ENCODE measurements at regions not wholly inside any gene's neighbourhood (a gene's known extent, or its start where the extent isn't known, plus 50 kb on each side); places are given as distances from the start of the nearest gene placed in this dataset.
"Not testable (repeated sequence)": the region's sequence is repeated elsewhere in the genome, so short reads cannot be mapped to it uniquely, and the experiment has no call there.

DNA sequence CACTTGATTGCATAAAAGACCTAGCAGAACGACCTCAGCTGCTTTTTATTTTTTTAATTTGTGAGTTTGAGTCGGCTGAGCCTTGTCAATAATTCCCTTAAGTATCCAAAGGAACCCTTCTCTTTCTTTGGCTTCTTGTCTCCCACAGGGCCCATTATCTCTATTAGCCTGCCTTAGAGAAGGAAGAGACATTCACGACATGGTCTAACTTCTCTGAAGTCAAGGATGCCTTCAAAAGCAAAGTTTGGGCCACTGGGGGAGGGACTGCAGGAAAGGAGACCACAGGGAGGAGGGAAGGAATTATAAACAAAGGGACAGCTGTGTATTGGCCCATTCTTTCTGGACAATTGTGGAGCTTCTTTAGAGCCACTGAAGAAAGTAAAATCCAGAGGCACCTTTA, 126.4 kb downstream of the BRMS1L start:
- in situ Hi-C loops (cut with HindIII; ENCODE audit: low pct_unique_long_range_greater_than_20kb, low sequenced_read_pairs): no loop called here
- Histone ChIP-seq H3K4me3 (ENCODE audit: low read depth in 2 of 2, low read length in 2 of 2) (no peak overlapping the region), H3K4me1 (ENCODE audit: control insufficient read depth, insufficient read depth, low read length) (no peaks in the 10 kb centered on the region), H3K27me3 (ENCODE audit: control insufficient read depth, insufficient read depth, low read length) (peaks cover 5% of the 10 kb centered on the region; the same call in 1 of the 2 replicates), H3K9me3 (ENCODE audit: control insufficient read depth, insufficient read depth, low read depth, low read length) (no peaks in the 10 kb centered on the region), H3K27ac (ENCODE audit: low read length) (no peak overlapping the region), H3K36me3 (ENCODE audit: control insufficient read depth, insufficient read depth, low read length) (no peaks in the 10 kb centered on the region)
- BruUV-seq (replicated peaks): no TSS peak
- no peak for TF ChIP-seq POLR2AphosphoS5 (IDR thresholded peaks at IDR 0.05; ENCODE audit: low read depth, low read length)
- TF ChIP-seq TCF7L2 (IDR thresholded peaks at IDR 0.05; ENCODE audit: low read depth, low read length): no peak
- TF ChIP-seq, protein P1, sequence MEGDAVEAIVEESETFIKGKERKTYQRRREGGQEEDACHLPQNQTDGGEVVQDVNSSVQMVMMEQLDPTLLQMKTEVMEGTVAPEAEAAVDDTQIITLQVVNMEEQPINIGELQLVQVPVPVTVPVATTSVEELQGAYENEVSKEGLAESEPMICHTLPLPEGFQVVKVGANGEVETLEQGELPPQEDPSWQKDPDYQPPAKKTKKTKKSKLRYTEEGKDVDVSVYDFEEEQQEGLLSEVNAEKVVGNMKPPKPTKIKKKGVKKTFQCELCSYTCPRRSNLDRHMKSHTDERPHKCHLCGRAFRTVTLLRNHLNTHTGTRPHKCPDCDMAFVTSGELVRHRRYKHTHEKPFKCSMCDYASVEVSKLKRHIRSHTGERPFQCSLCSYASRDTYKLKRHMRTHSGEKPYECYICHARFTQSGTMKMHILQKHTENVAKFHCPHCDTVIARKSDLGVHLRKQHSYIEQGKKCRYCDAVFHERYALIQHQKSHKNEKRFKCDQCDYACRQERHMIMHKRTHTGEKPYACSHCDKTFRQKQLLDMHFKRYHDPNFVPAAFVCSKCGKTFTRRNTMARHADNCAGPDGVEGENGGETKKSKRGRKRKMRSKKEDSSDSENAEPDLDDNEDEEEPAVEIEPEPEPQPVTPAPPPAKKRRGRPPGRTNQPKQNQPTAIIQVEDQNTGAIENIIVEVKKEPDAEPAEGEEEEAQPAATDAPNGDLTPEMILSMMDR (IDR thresholded peaks at IDR 0.05): no peak
- TF ChIP-seq SIN3A (IDR thresholded peaks at IDR 0.05; ENCODE audit: borderline replicate concordance, insufficient read depth, low read depth, low read length): no peak
- TF ChIP-seq, protein P2, sequence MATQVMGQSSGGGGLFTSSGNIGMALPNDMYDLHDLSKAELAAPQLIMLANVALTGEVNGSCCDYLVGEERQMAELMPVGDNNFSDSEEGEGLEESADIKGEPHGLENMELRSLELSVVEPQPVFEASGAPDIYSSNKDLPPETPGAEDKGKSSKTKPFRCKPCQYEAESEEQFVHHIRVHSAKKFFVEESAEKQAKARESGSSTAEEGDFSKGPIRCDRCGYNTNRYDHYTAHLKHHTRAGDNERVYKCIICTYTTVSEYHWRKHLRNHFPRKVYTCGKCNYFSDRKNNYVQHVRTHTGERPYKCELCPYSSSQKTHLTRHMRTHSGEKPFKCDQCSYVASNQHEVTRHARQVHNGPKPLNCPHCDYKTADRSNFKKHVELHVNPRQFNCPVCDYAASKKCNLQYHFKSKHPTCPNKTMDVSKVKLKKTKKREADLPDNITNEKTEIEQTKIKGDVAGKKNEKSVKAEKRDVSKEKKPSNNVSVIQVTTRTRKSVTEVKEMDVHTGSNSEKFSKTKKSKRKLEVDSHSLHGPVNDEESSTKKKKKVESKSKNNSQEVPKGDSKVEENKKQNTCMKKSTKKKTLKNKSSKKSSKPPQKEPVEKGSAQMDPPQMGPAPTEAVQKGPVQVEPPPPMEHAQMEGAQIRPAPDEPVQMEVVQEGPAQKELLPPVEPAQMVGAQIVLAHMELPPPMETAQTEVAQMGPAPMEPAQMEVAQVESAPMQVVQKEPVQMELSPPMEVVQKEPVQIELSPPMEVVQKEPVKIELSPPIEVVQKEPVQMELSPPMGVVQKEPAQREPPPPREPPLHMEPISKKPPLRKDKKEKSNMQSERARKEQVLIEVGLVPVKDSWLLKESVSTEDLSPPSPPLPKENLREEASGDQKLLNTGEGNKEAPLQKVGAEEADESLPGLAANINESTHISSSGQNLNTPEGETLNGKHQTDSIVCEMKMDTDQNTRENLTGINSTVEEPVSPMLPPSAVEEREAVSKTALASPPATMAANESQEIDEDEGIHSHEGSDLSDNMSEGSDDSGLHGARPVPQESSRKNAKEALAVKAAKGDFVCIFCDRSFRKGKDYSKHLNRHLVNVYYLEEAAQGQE (IDR thresholded peaks at IDR 0.05; ENCODE audit: insufficient read depth in 1 of 2, low read depth in 2 of 2, low read length in 1 of 2): no peak
- ChIA-PET CTCF (no interaction called here), POLR2A (no interaction called here)
- no peak for ATAC-seq
- intact Hi-C loops (cut with micrococcal nuclease; ENCODE audit: unreplicated experiment): no loop called here
- no peak for DNase-seq (ENCODE audit: low read depth, low spot score)

DNA sequence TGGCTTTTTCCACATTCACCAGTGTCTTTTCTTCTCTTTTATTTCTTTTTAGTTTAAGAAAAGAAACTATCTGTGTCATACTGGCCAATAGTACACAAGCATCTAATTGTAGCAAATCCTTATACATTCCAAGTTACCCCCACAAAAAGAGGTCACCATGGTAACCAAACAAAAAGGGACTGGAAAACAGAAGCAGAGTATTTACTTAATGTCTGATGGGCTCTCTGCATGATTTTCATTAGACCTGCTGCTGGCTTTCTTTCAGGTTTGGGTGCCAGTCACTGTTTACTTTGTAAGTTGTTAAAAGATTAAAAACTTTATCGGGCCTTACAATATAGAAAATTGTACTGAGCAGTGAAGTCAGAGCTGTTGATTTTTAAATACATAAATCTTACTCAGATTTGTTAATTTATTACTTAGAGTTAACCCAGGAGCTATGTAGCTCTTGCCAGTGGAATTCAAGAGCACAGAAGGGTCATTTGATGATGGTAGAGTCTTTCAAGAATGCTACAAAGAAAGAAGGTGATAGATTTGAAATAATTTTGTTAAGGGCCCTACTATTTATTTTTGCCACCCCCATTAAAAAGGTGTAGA, 123.9 kb downstream of the BRMS1L start:
- no peak overlapping the region for H3K4me3 ChIP-seq (ENCODE audit: low read depth in 2 of 2, low read length in 2 of 2)
- ChIA-PET CTCF (interaction anchor here (0.6 kb wide), 1 partner anchor 30 kb away, joined by 8 read pairs; no protein-coding TSS in a partner anchor), POLR2A (no interaction called here)
- TF ChIP-seq TCF7L2 (IDR thresholded peaks at IDR 0.05; ENCODE audit: low read depth, low read length): no peak
- TF ChIP-seq, protein P1 (IDR thresholded peaks at IDR 0.05): no peak
- no peak for TF ChIP-seq POLR2AphosphoS5 (IDR thresholded peaks at IDR 0.05; ENCODE audit: low read depth, low read length)
- TF ChIP-seq SIN3A (IDR thresholded peaks at IDR 0.05; ENCODE audit: borderline replicate concordance, insufficient read depth, low read depth, low read length): no peak
- TF ChIP-seq, protein P2 (IDR thresholded peaks at IDR 0.05; ENCODE audit: insufficient read depth in 1 of 2, low read depth in 2 of 2, low read length in 1 of 2): no peak
- H3K27me3 ChIP-seq (ENCODE audit: control insufficient read depth, insufficient read depth, low read length): peaks cover 3% of the 10 kb centered on the region; the same call in 1 of the 2 replicates
- no peak overlapping the region for H3K27ac ChIP-seq (ENCODE audit: low read length)
- no peaks in the 10 kb centered on the region for H3K9me3 ChIP-seq (ENCODE audit: control insufficient read depth, insufficient read depth, low read depth, low read length)
- BruUV-seq (replicated peaks): no TSS peak
- no peaks in the 10 kb centered on the region for H3K4me1 ChIP-seq (ENCODE audit: control insufficient read depth, insufficient read depth, low read length)
- no peaks in the 10 kb centered on the region for H3K36me3 ChIP-seq (ENCODE audit: control insufficient read depth, insufficient read depth, low read length)
- no peak for DNase-seq (ENCODE audit: low read depth, low spot score)
- intact Hi-C loops (cut with micrococcal nuclease; ENCODE audit: unreplicated experiment) (loop anchor here (10.0 kb wide), 1 partner anchor 65 kb away; no protein-coding TSS in a partner anchor), in situ Hi-C loops (cut with HindIII; ENCODE audit: low pct_unique_long_range_greater_than_20kb, low sequenced_read_pairs) (no loop called here)
- ATAC-seq: no peak

DNA sequence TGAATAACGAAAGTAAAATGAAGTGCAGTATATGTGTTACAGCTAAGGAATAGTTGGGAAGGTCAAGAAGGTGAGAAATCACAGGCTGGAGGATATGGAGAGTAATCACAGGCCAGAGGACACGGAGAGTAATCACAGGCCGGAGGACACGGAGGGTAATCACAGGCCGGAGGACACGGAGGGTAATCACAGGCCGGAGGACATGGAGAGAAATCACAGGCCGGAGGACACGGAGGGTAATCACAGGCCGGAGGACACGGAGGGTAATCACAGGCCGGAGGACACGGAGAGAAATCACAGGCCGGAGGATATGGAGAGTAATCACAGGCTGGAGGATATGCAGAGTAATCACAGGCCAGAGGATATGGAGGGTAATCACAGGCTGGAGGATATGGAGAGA, 121.8 kb downstream of the BRMS1L start:
- intact Hi-C loops (cut with micrococcal nuclease; ENCODE audit: unreplicated experiment): loop anchor here (10.0 kb wide), 1 partner anchor 63 kb away; no protein-coding TSS in a partner anchor
- H3K4me1 ChIP-seq (ENCODE audit: control insufficient read depth, insufficient read depth, low read length); H3K9me3 ChIP-seq (ENCODE audit: control insufficient read depth, insufficient read depth, low read depth, low read length); DNase-seq (ENCODE audit: low read depth, low spot score); H3K27me3 ChIP-seq (ENCODE audit: control insufficient read depth, insufficient read depth, low read length); POLR2A ChIA-PET; H3K27ac ChIP-seq (ENCODE audit: low read length); BruUV-seq (replicated peaks); in situ Hi-C loops (cut with HindIII; ENCODE audit: low pct_unique_long_range_greater_than_20kb, low sequenced_read_pairs); CTCF ChIA-PET; ATAC-seq; H3K4me3 ChIP-seq (ENCODE audit: low read depth in 2 of 2, low read length in 2 of 2); H3K36me3 ChIP-seq (ENCODE audit: control insufficient read depth, insufficient read depth, low read length): not testable (repeated sequence)

All from Panc1 (cell line).